ENCODE measurements at regions not wholly inside any gene's neighbourhood (a gene's known extent, or its start where the extent isn't known, plus 50 kb on each side); places are given as distances from the start of the nearest gene placed in this dataset.

DNA sequence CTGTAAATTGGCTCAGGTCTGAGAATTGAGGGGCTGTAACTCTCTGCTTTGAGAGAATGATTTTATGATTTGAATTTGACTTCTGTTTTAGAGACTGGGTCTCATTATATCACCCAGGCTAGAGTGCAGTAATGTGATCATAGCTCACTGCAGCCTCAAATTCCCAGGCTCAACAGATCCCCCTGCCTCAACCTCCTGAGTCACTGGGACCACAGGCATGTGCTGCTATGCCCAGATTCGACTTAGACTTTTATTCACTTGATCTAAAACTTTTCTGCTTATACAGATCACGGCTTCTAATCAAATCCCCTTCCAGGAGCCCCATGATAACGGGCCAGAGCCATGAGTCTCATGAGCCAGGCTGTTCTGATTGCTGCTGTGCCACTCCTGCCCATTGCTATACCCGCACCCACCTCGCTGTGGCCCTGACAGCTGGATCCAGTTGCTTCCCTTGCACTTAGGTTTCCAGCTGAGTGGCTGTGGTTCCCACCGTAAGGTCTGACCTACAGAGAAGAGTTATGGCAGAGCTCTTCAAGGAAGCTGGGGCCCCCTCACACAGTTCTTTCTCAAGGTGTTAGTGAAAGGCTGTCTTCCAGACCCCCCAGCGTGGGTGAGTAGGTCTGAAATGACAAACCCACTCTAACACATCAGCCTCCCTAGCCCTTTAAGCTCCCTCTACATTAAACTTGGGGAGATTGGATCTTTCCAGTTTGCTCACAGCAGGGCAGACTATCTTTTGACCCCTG lies 251.2 kb upstream of the SGCG start:
- FAIRE-seq (no peak), ATAC-seq (no peak), DNase-seq (ENCODE audit: extremely low read depth in 1 of 4, low spot score in 3 of 4) (no peak)
- Histone ChIP-seq H4K20me1 (replicated peaks; ENCODE audit: control insufficient read depth, insufficient read depth, low read length) (no peaks in the 10 kb centered on the region), H3K79me2 (ENCODE audit: control insufficient read depth, insufficient read depth, low read length) (no peaks in the 10 kb centered on the region; the same call in 2 of the 3 replicates), H3K9me3 (replicated peaks; ENCODE audit: control insufficient read depth, insufficient read depth, low read depth, low read length) (no peaks in the 10 kb centered on the region), H2AFZ (ENCODE audit: low read depth, low read length) (no peak overlapping the region), H3K4me1 (replicated peaks in 1 of 2; ENCODE audit: control insufficient read depth in 2 of 2, insufficient read depth in 2 of 2, low read length in 2 of 2) (peaks cover 17 to 19% of the 10 kb centered on the region in 2 experiments; a peak in 4 of 5 replicates), H3K36me3 (ENCODE audit: control insufficient read depth, insufficient read depth, low read length) (no peaks in the 10 kb centered on the region), H3K9me1 (ENCODE audit: control insufficient read depth, insufficient read depth, low read length) (no peaks in the 10 kb centered on the region), H3K9ac (ENCODE audit: insufficient read depth in 1 of 2, low read depth in 2 of 2, low read length in 2 of 2) (no peak overlapping the region), H3K4me3 (no peak overlapping the region), H3K27me3 (ENCODE audit: control insufficient read depth in 2 of 2, insufficient read depth in 2 of 2, low read length in 2 of 2) (no peaks in the 10 kb centered on the region), H3K27ac (ENCODE audit: extremely low read depth, low read depth, low read length) (no peak overlapping the region), H3K4me2 (ENCODE audit: insufficient read depth, low read length) (no peak overlapping the region)
- POLR2A ChIA-PET: no interaction called here
- in situ Hi-C loops (cut with MboI) (loop anchor here (10.0 kb wide), 1 partner anchor 1425 kb away; no protein-coding TSS in a partner anchor), intact Hi-C loops (cut with micrococcal nuclease) (no loop called here)
- WGBS (ENCODE audit: insufficient coverage, low coverage, missing lambda C conversion rate): 47% methylated on average over 7 of the region's 7 CpGs
- CTCF ChIA-PET (ENCODE audit: low intra/inter-chr PET ratio): no interaction called here
- no TSS peak for BruUV-seq (replicated peaks)
- TF ChIP-seq ZFP36 (IDR thresholded peaks at IDR 0.05; ENCODE audit: low read depth, low read length, partially characterized antibody): no peak
- TF ChIP-seq CBFA2T2 (conservative IDR thresholded peaks at IDR 0.05): no peak
- no peak for TF ChIP-seq MAFF (IDR thresholded peaks at IDR 0.05; ENCODE audit: low read length)
- no peak for TF ChIP-seq PREB (CRISPR knock-in tag; IDR thresholded peaks at IDR 0.05)
- no peak for TF ChIP-seq SIN3A (IDR thresholded peaks at IDR 0.05; ENCODE audit: borderline replicate concordance in 2 of 2, control insufficient read depth in 1 of 2, low read depth in 2 of 2, low read length in 2 of 2)
- no peak for TF ChIP-seq ZNF274 (IDR thresholded peaks at IDR 0.05; ENCODE audit: borderline replicate concordance, low read depth, low read length)
- no peak for TF ChIP-seq THAP12 (CRISPR knock-in tag; IDR thresholded peaks at IDR 0.05)
- no peak for TF ChIP-seq WHSC1 (IDR thresholded peaks at IDR 0.05; ENCODE audit: low read length)
- TF ChIP-seq CREB3L1 (IDR thresholded peaks at IDR 0.05; ENCODE audit: borderline replicate concordance, low read depth): no peak
- no peak for TF ChIP-seq TAF15 (IDR thresholded peaks at IDR 0.05; ENCODE audit: low read depth, low read length)
